ENCODE measurements at regions not wholly inside any gene's neighbourhood (a gene's known extent, or its start where the extent isn't known, plus 50 kb on each side); places are given as distances from the start of the nearest gene placed in this dataset.
"Not testable (repeated sequence)": the region's sequence is repeated elsewhere in the genome, so short reads cannot be mapped to it uniquely, and the experiment has no call there.

DNA sequence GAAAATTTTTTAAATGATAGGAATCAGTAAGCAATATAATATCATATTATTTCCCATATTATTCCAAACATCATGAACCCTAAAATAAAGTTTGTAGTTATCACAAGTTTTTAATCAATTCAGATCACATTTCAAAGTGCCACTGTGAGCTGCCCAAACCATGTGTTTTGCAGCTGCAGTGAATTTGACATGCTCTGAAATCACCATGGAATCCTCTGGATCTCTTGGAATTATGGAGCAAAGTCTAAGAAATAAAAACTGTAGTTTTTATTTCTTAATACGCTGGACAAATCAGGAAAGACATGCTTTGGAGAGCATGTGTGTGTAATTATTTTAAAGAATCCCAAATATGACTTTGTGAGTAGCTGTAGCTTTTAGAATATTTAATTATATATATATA lies 262.7 kb downstream of the ANKRD50 start:
- no peak for DNase-seq
- Histone ChIP-seq H3K4me3 (no peak overlapping the region), H3K36me3 (no peaks in the 10 kb centered on the region), H3K9me3 (no peaks in the 10 kb centered on the region), H3K27me3 (no peaks in the 10 kb centered on the region)

DNA sequence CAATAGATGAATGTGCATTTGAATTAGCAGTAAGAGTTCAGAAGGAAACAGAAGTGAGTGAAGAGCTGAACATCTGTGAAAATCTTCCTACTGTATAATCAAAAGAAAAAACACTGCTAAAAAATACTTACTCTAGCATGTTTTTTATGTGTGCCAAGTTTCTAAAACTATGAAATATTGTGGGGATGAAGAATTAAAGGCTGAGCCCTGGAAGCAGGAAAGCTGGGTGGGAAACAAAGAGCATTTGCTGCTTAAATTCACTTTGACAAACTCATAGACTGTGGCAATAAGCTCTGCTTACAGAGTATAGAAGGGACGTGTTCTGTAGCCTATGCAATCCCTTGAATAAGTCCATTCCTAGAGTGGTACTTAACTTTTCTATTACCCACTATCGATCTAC lies 261.7 kb downstream of the ANKRD50 start:
- DNase-seq = no peak
- Histone ChIP-seq H3K9me3 (no peaks in the 10 kb centered on the region), H3K36me3 (no peaks in the 10 kb centered on the region), H3K27me3 (no peaks in the 10 kb centered on the region), H3K4me3 (no peak overlapping the region)

DNA sequence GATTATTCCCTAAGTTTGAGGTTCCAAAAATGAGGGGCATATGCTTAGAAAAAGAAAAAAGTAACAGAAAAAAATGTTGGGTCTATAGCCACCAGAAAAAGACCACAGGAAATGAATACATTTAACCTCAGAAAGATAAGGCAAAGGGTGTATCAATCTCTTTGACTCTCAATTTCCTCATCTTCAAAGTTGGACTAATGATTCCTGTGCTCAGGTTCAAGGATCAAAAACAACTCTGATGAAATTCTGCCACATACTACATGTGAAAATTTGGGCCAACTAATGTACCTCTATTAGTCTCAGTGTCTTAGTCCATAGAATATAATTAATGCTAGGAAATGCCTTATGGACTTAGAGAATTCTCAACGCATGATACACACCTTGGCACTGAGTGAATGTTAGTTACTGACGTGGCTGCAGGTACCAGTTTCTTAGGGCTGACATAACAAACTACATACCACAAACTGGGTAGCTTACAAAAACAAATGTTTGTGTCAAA lies 257.7 kb downstream of the ANKRD50 start:
- Histone ChIP-seq H3K4me3 (no peak overlapping the region), H3K27me3 (no peaks in the 10 kb centered on the region), H3K36me3 (no peaks in the 10 kb centered on the region), H3K9me3 (no peaks in the 10 kb centered on the region)
- DNase-seq = no peak

DNA sequence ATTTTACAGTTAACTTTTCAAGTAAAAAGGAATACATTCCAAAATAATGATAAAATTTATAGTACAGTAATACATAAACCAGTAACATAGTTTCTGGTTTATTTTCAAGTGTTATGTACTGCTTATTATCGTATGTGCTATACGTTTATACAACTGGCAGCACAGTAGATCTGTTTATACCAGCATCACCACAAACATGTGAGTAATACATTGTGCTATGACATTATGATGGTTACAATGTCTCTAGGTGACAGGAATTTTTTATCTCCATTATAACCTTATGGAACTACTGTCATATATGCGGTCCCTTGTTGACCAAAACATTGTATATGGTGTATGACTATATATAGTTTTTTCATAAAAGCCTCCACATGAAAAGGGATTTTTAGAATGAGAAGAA lies 256.9 kb downstream of the ANKRD50 start:
- H3K27me3 ChIP-seq = no peaks in the 10 kb centered on the region
- no peaks in the 10 kb centered on the region for H3K36me3 ChIP-seq
- H3K4me3 ChIP-seq = no peak overlapping the region
- no peak for DNase-seq
- no peaks in the 10 kb centered on the region for H3K9me3 ChIP-seq

DNA sequence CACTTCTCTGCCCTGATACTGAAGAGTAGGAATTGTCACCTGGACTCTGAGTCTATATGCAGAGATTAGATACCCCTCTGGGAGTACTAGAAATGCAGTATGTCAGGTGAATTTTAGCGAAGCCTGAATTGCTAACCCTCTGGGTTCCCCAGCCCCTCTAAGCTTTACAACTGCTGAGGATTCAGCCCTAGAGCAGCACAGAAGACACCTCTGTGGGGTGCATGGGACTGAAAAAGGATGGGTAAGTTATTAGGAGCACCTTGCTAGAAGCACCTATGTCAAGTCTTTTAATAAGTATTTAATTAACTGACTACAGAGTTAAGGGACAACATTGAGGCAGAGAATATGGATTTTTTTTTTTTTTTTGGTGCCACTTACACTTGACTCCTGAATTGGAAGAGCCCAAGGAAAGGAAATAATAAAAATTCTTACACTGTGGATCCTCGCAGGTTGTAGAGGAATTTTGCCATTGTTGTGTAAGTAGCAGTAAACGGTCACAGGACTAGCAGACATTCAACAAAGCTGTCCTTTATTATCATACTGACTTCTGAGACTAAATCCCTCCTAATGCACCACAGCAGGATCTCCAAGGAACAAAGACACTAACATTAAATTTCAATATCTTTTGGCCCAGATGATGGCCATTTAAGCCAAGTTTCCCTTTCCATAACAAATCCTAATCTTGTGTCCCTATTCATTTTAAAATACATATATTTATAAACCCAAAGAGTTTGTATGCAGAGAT lies 253.2 kb downstream of the ANKRD50 start:
- no peaks in the 10 kb centered on the region for H3K36me3 ChIP-seq
- H3K4me3 ChIP-seq = no peak overlapping the region
- H3K9me3 ChIP-seq = no peaks in the 10 kb centered on the region; the same call in 1 of the 2 replicates
- no peaks in the 10 kb centered on the region for H3K27me3 ChIP-seq
- no peak for DNase-seq

DNA sequence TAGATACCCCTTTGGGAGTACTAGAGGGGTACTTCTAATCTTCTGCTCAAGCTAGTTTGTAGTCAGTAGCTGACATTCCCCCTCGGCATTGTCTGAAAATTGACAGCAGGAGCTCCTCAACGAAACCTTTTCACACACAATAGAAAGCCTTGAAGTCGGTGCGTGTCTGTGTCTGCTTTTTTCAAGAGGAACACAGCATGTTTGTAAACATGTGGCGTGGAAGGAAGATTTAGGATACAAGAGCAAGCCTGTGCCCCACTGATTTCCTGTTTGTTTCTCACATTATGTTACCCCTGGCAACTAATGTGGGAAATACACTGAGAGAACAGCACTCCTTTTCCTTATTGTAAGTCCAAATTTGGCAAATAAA lies 252.6 kb downstream of the ANKRD50 start:
- no peak overlapping the region for H3K4me3 ChIP-seq
- H3K27me3 ChIP-seq = no peaks in the 10 kb centered on the region
- H3K36me3 ChIP-seq = no peaks in the 10 kb centered on the region
- H3K9me3 ChIP-seq = no peaks in the 10 kb centered on the region; the same call in 1 of the 2 replicates
- DNase-seq = no peak

DNA sequence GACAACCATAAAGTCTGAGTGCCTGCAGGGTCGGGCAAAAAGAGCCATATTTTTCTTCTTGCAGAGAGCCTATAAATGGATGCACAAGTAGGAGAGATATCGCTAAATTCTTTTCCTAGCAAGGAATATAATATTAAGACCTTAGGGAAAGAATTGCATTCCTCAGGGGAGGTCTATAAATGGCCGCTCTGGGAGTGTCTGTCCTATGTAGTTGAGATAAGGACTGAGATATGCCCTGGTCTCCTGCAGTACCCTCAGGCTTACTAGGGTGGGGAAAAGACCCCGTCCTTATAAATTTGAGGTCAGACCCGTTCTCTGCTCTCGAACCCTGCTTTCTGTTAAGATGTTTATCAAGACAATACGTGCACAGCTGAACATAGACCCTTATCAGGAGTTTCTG lies 250.9 kb downstream of the ANKRD50 start:
- DNase-seq, H3K4me3 ChIP-seq, H3K9me3 ChIP-seq, H3K27me3 ChIP-seq, H3K36me3 ChIP-seq: not testable (repeated sequence)

DNA sequence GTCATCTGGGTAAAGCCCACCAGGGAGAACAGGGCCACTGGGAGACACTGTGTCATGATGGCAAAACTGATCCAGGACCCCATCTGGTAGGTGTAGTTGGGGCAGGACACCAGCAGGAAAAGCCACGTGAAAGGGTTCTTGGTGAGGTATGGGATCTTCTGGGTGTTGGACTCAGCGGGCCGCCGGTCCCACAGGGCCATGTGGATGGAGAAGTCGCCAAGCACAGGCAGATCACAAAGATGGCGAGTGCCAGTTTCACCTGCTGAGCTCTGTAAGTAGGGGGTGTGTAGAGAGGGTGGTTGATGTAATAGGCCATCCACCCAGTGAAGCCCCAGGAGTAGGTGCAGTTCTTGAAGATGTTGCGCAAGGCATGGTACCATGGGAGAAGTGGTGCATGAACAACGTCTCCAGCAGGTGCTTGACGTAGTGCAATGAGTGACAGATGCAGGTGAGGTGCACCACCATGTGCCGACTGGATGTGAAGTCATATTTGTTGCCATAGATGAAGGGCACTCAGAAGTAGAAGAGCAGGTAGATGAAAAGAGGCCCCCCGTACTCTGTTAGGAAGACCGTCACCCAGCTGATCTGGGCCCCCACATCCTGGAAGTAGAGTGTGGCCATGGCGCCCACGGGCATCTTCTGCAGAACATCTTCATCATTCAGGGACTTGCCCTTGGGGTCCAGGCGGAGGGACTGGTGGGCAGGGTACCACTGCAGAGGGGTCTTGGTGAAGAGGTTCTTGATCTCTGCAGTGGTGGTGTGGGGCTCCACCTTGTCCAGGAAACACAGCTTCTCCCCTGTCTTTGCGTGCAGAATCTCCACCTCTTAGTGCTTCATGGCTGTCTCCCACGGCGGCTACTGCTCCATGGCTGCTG lies 249.3 kb downstream of the ANKRD50 start:
- H3K27me3 ChIP-seq = no peaks in the 10 kb centered on the region
- H3K36me3 ChIP-seq = no peaks in the 10 kb centered on the region
- H3K9me3 ChIP-seq = no peaks in the 10 kb centered on the region; the same call in 1 of the 2 replicates
- H3K4me3 ChIP-seq = no peak overlapping the region
- DNase-seq = no peak

DNA sequence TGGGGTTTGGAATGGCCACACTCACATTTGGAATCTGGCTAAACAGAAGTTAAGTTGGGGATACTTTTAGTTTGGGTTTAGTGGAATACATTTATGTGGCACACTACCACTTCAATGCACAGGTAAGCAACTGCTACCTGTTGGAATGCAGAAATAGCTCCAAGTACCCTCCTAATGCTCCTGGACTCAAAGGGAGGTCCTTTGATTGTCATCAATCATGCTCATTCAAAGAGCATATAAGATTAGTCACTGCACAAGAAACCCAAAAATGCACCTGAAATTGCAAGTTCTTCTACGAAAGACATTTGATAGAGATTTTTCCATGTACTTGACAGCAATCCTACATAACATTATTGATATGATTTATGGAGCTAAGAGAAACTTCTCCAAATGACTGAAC lies 247.7 kb downstream of the ANKRD50 start:
- no peaks in the 10 kb centered on the region for H3K27me3 ChIP-seq
- no peaks in the 10 kb centered on the region; the same call in 1 of the 2 replicates for H3K9me3 ChIP-seq
- H3K36me3 ChIP-seq = no peaks in the 10 kb centered on the region
- H3K4me3 ChIP-seq = no peak overlapping the region
- DNase-seq = no peak

DNA sequence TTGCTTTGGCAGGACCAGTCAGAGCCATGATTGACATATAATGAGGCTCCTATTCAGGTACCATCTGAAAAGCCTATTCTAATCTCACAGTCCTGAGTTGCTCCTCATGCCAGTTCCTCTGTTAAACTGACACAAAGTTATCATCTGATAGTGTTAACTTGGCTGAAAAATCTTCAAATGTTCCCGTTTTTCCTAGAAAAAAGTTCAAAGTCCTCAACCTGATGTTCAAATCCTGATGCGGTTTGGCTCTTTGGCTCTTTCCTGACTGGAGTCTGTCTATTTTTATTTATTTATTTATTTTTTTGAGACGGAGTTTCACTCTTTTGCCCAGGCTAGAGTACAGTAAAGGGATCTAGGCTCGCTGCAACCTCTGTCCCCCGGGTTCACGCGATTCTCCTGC lies 244.2 kb downstream of the ANKRD50 start:
- Histone ChIP-seq H3K36me3 (no peaks in the 10 kb centered on the region), H3K4me3 (no peak overlapping the region), H3K9me3 (no peaks in the 10 kb centered on the region), H3K27me3 (no peaks in the 10 kb centered on the region)
- no peak for DNase-seq

DNA sequence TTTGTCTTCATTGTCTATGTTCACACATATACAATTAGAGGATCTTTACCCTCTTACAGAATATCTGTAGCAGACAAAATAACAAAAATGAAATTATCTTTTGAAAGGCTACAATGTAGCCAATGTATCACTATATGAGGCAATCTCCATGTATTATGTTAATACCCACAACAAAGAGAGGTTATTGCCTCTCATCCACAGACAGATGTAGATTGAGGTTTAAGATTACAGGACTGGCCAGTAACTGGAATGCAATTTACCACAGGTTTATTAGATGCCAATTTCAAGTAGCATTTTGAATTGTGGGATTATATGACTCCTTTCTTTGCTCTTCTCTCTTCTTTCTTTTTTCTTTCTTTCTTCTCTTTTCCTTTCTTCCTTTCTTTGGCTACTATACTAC lies 242.6 kb downstream of the ANKRD50 start:
- Histone ChIP-seq H3K27me3 (no peaks in the 10 kb centered on the region), H3K9me3 (no peaks in the 10 kb centered on the region), H3K36me3 (no peaks in the 10 kb centered on the region), H3K4me3 (no peak overlapping the region)
- no peak for DNase-seq

DNA sequence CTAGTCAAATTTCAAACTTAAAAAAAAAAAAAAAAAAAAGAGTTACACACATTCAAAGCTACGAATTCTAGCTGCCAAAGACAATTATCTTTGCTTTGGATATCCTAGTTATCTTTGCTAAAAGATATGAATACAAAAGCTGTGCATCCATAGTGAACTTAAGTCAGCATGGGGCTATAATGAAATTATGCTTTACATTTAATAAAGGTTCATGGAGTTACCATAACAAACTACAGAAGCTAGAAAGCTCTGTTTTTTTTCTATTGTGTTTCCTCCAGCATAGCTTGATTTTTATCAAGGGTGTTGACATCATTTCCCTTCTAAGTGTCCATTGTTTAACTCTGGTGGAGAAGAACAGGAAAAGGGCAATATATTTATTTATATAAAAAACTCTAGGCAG lies 234.1 kb downstream of the ANKRD50 start:
- Histone ChIP-seq H3K9me3 (no peaks in the 10 kb centered on the region), H3K27me3 (no peaks in the 10 kb centered on the region), H3K4me3 (no peak overlapping the region), H3K36me3 (no peaks in the 10 kb centered on the region)
- no peak for DNase-seq

DNA sequence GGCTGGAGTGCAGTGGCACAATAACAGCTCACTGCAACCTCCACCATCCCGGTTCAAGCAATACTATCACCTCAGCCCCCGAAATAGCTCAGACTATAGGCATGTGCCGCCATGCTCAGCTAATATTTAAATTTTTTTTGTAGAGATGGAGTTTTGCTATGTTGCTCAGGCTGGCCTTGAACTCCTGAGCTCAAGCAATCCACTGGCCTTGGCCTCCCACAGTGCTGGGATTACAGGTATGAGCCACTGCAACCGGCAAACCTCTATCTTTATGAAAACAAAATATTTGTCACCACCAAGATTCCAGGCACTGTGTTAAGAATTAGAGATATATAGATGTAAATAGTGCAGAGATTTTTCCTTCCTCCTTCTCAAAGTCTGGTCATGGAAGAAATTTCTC lies 232.5 kb downstream of the ANKRD50 start:
- Histone ChIP-seq H3K9me3 (no peaks in the 10 kb centered on the region), H3K36me3 (no peaks in the 10 kb centered on the region), H3K27me3 (no peaks in the 10 kb centered on the region), H3K4me3 (no peak overlapping the region)
- no peak for DNase-seq

DNA sequence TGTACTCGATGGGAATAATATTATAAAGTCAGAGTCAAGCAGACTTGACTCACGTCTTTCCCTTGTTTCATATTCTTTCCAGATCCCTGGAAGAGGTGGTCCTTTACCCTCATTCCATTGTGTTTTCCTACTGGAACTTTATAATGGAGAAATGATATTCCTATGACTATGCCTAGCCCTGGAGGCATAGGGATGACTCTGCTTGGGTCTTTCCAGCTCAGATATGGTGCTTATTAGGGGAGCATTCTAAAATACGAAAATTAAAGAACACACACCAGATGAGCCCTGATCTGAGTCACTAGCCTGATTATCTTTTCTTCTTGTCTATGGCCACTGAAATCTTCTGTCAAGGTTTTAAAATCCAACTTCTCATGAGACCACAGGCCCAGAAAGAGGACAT lies 231.4 kb downstream of the ANKRD50 start:
- Histone ChIP-seq H3K4me3 (no peak overlapping the region), H3K36me3 (no peaks in the 10 kb centered on the region), H3K27me3 (no peaks in the 10 kb centered on the region), H3K9me3 (no peaks in the 10 kb centered on the region)
- no peak for DNase-seq

DNA sequence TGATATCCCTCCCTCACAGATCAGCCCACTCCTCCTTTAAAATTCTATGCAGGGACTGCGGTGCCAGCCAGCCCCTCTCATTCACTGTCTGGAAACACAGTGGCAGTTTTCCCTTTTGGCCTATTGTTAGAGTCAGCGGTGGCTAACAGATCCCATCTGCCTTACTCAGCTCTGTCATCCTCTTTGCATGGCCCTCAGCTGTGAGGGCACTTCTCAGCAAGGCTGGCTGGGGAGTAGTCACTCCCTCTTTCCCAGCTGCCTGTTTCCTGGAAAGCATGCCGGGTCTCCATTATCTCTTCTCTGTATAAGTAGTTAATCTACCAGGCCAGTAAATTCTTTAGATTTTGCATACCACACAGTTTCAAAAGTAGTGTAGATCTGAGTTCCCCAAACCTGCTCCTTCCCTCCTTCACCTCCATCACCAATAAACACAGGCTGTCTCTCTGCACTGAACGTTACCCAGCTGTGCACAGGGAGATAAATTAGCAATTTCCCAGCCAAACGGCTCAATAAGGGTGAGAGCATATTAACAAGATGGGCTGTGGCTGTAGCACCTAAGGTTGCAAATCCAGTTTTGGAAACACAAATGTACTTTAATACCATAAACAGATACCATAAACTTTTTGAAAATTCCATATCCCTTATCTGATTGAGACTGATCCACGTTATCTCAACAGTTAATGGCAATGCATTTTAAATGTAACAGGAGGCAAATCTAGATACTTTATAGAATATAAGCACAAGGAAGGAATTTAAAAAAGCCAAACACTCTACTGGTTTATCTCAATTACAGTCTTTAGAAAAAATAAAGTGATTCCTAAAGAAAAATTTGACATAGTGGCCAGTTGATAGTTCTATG lies 229.3 kb downstream of the ANKRD50 start:
- no peaks in the 10 kb centered on the region for H3K36me3 ChIP-seq
- no peaks in the 10 kb centered on the region for H3K9me3 ChIP-seq
- H3K27me3 ChIP-seq = no peaks in the 10 kb centered on the region
- no peak for DNase-seq
- no peak overlapping the region for H3K4me3 ChIP-seq

DNA sequence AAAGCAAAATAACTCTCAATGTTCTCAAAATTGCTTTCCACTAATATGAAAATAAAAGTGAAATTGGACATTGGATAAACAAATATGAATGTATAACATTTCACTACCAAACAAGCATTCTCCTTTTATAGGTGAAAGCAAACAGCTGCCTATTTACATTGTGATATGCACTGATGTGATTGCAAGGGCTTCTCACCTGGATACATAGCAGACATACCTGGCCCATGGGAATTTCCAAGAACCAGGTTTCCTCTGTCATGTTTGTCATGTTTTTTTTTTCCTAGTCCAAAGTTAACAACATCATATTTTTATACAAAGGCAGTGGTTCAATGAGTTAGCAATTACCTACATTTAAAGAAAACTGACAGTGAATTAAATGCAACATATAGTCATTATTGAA lies 228.5 kb downstream of the ANKRD50 start:
- no peaks in the 10 kb centered on the region for H3K9me3 ChIP-seq
- no peaks in the 10 kb centered on the region for H3K27me3 ChIP-seq
- no peak overlapping the region for H3K4me3 ChIP-seq
- DNase-seq = no peak
- no peaks in the 10 kb centered on the region for H3K36me3 ChIP-seq

DNA sequence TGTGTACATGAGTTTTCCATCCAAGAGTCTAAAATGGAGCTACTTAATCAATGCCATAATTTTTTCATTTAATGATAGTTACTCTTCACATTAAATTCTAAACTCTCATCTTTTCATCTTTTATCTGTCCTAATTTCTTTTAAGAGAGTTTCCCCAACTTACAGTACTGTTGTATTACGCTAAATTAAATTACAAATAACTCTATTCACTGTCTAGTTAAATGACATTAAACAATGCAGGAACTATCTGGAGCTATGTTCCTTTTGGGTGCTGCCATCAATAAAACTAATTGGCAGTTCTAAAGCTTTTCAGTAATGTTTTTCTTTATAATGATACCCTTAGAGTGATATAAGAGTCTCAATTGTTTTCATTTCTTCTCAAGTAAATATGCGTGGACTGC lies 227.6 kb downstream of the ANKRD50 start:
- H3K27me3 ChIP-seq = no peaks in the 10 kb centered on the region
- no peaks in the 10 kb centered on the region for H3K36me3 ChIP-seq
- no peak overlapping the region for H3K4me3 ChIP-seq
- DNase-seq = no peak
- no peaks in the 10 kb centered on the region for H3K9me3 ChIP-seq

Measured in MG63 (cell line).